Panc1 (cell line): ENCODE measurements at regions not wholly inside any gene's neighbourhood (a gene's known extent, or its start where the extent isn't known, plus 50 kb on each side); places are given as distances from the start of the nearest gene placed in this dataset.

Experiments
- ATAC-seq: fragments of 200-7000 bp; cut with Tn5 transposase; 2 replicates; pipeline ENCODE4 v1.9.1; 2020; ENCODE audit warnings: mild to moderate bottlenecking, moderate library complexity
- BruUV-seq: library from RNA; stranded (reverse); fragments of 400-500 nt; replicated peaks from 2 replicates; lab custom pipeline; 2021; lab: Mats Ljungman, UMichigan
- CTCF ChIA-PET: fragments of 300-600 bp; sonication (Branson Sonifier 250); formaldehyde crosslinking; loops from one replicate; lab custom pipeline; 2022; ENCODE audit warnings: antibody characterized with exemption; lab: Charles Lee
- POLR2A ChIA-PET: fragments of 300-600 bp; sonication (Branson Sonifier 250); formaldehyde crosslinking; loops from one replicate; lab custom pipeline; 2022; ENCODE audit warnings: antibody characterized with exemption; lab: Charles Lee
- DNase-seq: peaks from one replicate; pipeline ENCODE4 v3.0.0-alpha.2; 2010; ENCODE audit warnings: low read depth, low spot score
- H3K27ac ChIP-seq: 2 replicates; pipeline ENCODE4 v1.5.1; 2011; ENCODE audit warnings: mild to moderate bottlenecking, low read length, inconsistent platforms
- H3K27me3 ChIP-seq: fragments of 200-500 bp; sonication (Bioruptor generic); 2 replicates; pipeline ENCODE4 v1.6.0; 2014; ENCODE audit warnings: low read length, inconsistent platforms; ENCODE audit not compliant: control insufficient read depth, insufficient read depth
- H3K36me3 ChIP-seq: fragments of 200-500 bp; sonication (Bioruptor generic); 2 replicates; pipeline ENCODE4 v1.5.1; 2014; ENCODE audit warnings: inconsistent platforms, mild to moderate bottlenecking, low read length, moderate library complexity; ENCODE audit not compliant: control insufficient read depth, insufficient read depth
- H3K4me1 ChIP-seq: 2 replicates; pipeline ENCODE4 v1.5.1; 2011; ENCODE audit warnings: inconsistent platforms, mild to moderate bottlenecking, low read length, moderate library complexity; ENCODE audit not compliant: control insufficient read depth, insufficient read depth
- H3K4me3 ChIP-seq, 2 experiments: 2 replicates each; pipeline ENCODE4 v1.5.1; 2011 to 2012; ENCODE audit warnings: low read depth in 2 of 2, low read length in 2 of 2, mild to moderate bottlenecking in 2 of 2, inconsistent platforms in 1 of 2, moderate library complexity in 1 of 2
- H3K9me3 ChIP-seq: fragments of 200-500 bp; sonication (Bioruptor generic); 2 replicates; pipeline ENCODE4 v1.5.1; 2014; ENCODE audit warnings: low read depth, mild to moderate bottlenecking, inconsistent platforms, low read length, moderate library complexity; ENCODE audit not compliant: control insufficient read depth, insufficient read depth
- POLR2AphosphoS5 ChIP-seq: IDR thresholded peaks from 2 replicates; pipeline ENCODE4 v1.6.1; 2012; ENCODE audit warnings: mild to moderate bottlenecking, low read depth, low read length, moderate library complexity
- SIN3A ChIP-seq: IDR thresholded peaks from 2 replicates; pipeline ENCODE4 v1.6.1; 2012; ENCODE audit warnings: low read depth, mild to moderate bottlenecking, low read length, moderate library complexity, borderline replicate concordance; ENCODE audit not compliant: insufficient read depth
- TCF7L2 ChIP-seq: IDR thresholded peaks from 2 replicates; pipeline ENCODE4 v1.6.1; 2011; ENCODE audit warnings: mild to moderate bottlenecking, low read depth, low read length, inconsistent platforms
- in situ Hi-C: cut with HindIII; loops from 2 replicates; pipeline ENCODE4 v1.10.0; 2016; ENCODE audit warnings: low sequenced_read_pairs, low pct_unique_long_range_greater_than_20kb
- intact Hi-C: fragments of 100-400 bp; cut with micrococcal nuclease; formaldehyde crosslinking; loops from one replicate; pipeline ENCODE4 v1.10.0; 2022; ENCODE audit not compliant: unreplicated experiment
- TF ChIP-seq, protein P1 (sequence below), 2 experiments: IDR thresholded peaks; 2 replicates each; pipeline ENCODE4 v1.6.1; 2011 to 2012; ENCODE audit warnings: low read depth in 2 of 2, control low read depth in 1 of 2, low read length in 1 of 2, mild to moderate bottlenecking in 1 of 2, moderate library complexity in 1 of 2; ENCODE audit not compliant: insufficient read depth in 1 of 2
- TF ChIP-seq, protein P2 (sequence below): fragments of 450-650 bp; IDR thresholded peaks from 2 replicates; pipeline ENCODE4 v1.5.1; 2017; ENCODE audit warnings: mild to moderate bottlenecking

DNA sequence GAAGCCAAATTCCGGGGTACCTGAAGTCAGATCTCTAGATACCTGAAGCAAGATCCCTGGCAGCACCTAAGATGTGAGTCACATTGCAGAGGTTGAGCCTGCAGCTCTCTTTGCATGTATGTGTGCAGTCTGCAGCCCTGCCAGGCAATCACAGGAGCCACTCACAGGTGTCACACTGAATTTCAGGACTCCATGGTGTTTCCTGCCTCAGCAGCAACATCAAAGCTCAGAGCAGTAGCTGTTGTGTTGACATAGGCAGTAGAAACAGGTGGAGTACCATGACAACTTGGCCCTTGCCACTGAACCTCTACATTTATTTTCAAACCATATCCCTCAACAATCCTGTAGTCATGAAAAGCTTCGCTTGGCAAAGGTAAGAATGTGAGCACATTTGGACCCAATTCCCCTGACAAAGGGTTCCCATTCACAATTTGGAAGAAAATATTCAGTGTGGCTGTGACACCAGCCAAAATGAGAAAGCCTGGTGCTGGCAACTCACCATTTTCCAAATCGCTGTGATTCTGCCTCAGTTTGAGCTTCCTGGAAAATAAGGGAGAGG lies 419.8 kb upstream of the NFIA start:
- intact Hi-C loops = no loop called here

DNA sequence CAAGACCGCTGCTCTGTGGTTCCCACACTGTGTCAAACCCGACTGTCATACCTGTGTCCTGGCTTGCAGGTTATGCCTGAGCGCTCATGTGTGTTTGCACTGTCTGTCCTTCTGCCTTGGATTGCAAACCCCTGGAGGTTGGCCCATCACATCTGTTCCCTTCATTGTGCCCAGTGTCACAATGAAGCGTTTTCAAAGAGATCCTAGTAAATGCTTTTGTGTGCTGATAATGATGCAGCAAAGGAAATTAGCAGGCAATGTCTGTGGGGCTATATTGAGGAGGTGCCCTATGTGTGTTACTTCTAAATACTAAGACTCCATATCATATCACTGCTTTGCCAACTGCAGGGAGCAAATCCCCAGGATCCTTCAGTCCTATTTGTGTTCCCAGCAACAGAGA lies 424.4 kb upstream of the NFIA start:
- ChIA-PET POLR2A (no interaction called here), CTCF (no interaction called here)
- in situ Hi-C loops (no loop called here), intact Hi-C loops (no loop called here)
- ATAC-seq = no peak
- H3K27ac ChIP-seq = no peak overlapping the region
- DNase-seq = no peak
- H3K4me3 ChIP-seq = no peak overlapping the region
- no peak for TF ChIP-seq TCF7L2
- TF ChIP-seq, protein P1, sequence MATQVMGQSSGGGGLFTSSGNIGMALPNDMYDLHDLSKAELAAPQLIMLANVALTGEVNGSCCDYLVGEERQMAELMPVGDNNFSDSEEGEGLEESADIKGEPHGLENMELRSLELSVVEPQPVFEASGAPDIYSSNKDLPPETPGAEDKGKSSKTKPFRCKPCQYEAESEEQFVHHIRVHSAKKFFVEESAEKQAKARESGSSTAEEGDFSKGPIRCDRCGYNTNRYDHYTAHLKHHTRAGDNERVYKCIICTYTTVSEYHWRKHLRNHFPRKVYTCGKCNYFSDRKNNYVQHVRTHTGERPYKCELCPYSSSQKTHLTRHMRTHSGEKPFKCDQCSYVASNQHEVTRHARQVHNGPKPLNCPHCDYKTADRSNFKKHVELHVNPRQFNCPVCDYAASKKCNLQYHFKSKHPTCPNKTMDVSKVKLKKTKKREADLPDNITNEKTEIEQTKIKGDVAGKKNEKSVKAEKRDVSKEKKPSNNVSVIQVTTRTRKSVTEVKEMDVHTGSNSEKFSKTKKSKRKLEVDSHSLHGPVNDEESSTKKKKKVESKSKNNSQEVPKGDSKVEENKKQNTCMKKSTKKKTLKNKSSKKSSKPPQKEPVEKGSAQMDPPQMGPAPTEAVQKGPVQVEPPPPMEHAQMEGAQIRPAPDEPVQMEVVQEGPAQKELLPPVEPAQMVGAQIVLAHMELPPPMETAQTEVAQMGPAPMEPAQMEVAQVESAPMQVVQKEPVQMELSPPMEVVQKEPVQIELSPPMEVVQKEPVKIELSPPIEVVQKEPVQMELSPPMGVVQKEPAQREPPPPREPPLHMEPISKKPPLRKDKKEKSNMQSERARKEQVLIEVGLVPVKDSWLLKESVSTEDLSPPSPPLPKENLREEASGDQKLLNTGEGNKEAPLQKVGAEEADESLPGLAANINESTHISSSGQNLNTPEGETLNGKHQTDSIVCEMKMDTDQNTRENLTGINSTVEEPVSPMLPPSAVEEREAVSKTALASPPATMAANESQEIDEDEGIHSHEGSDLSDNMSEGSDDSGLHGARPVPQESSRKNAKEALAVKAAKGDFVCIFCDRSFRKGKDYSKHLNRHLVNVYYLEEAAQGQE (IDR thresholded peaks at IDR 0.05; ENCODE audit: insufficient read depth in 1 of 2, low read depth in 2 of 2, low read length in 1 of 2) = no peak
- TF ChIP-seq, protein P2, sequence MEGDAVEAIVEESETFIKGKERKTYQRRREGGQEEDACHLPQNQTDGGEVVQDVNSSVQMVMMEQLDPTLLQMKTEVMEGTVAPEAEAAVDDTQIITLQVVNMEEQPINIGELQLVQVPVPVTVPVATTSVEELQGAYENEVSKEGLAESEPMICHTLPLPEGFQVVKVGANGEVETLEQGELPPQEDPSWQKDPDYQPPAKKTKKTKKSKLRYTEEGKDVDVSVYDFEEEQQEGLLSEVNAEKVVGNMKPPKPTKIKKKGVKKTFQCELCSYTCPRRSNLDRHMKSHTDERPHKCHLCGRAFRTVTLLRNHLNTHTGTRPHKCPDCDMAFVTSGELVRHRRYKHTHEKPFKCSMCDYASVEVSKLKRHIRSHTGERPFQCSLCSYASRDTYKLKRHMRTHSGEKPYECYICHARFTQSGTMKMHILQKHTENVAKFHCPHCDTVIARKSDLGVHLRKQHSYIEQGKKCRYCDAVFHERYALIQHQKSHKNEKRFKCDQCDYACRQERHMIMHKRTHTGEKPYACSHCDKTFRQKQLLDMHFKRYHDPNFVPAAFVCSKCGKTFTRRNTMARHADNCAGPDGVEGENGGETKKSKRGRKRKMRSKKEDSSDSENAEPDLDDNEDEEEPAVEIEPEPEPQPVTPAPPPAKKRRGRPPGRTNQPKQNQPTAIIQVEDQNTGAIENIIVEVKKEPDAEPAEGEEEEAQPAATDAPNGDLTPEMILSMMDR = no peak
- TF ChIP-seq POLR2AphosphoS5 = no peak
- TF ChIP-seq SIN3A = no peak
- BruUV-seq = no TSS peak
- H3K9me3 ChIP-seq = no peaks in the 10 kb centered on the region
- H3K4me1 ChIP-seq = no peaks in the 10 kb centered on the region
- no peaks in the 10 kb centered on the region for H3K27me3 ChIP-seq
- no peaks in the 10 kb centered on the region for H3K36me3 ChIP-seq

More for the DNA sequence above, 419.8 kb upstream of the NFIA start:
- TF ChIP-seq POLR2AphosphoS5 = no peak
- no peak overlapping the region for H3K4me3 ChIP-seq
- CTCF ChIA-PET = interaction anchor here (0.6 kb wide), 1 partner anchor 226 kb away, joined by 3 read pairs; no protein-coding TSS in a partner anchor
- no peaks in the 10 kb centered on the region for H3K4me1 ChIP-seq
- H3K27me3 ChIP-seq = no peaks in the 10 kb centered on the region
- in situ Hi-C loops = no loop called here
- no peaks in the 10 kb centered on the region for H3K36me3 ChIP-seq
- no TSS peak for BruUV-seq
- ATAC-seq = no peak
- no peak for DNase-seq
- H3K9me3 ChIP-seq = no peaks in the 10 kb centered on the region
- POLR2A ChIA-PET = no interaction called here
- H3K27ac ChIP-seq = no peak overlapping the region

DNA sequence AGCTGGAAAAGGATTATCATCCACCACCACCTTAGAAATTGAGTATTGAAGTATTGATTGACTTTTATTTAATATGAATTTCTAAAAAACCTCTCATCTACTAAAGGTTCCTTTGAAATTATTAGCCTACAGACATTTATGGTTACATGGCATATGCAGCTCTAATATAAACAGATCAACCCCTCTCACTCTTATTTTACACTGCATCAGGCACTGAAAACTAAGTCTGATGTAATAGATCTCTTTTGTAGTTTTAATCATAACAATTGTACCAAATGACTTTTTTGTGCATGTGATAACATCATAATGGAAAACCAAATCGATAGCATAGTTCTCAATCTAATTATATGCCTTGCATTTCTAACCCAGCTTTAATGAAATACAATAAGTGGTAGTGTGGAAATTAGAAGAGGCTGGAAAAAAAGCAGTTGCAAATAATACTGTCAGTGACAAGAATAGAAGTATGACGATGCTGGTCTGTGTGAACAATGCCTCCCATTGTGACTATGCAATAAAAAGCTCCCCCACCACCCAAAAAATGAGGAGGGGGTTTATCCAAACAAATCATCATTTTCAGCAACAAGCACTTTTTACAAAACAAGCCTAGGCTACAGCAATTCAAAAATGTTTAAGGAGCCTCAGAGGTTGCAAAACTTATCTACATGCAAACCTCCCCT lies 426.5 kb upstream of the NFIA start:
- ATAC-seq (no peak), DNase-seq (no peak)
- Histone ChIP-seq H3K36me3 (no peaks in the 10 kb centered on the region), H3K9me3 (no peaks in the 10 kb centered on the region), H3K4me3 (no peak overlapping the region), H3K27me3 (no peaks in the 10 kb centered on the region), H3K4me1 (no peaks in the 10 kb centered on the region), H3K27ac (no peak overlapping the region)
- POLR2A ChIA-PET = no interaction called here
- TF ChIP-seq SIN3A = no peak
- TF ChIP-seq, protein P1 (IDR thresholded peaks at IDR 0.05; ENCODE audit: insufficient read depth in 1 of 2, low read depth in 2 of 2, low read length in 1 of 2) = no peak
- TF ChIP-seq, protein P2 = no peak
- TF ChIP-seq TCF7L2 = no peak
- no peak for TF ChIP-seq POLR2AphosphoS5
- CTCF ChIA-PET = no interaction called here
- no TSS peak for BruUV-seq
- intact Hi-C loops = no loop called here
- in situ Hi-C loops = no loop called here
